ENCODE measurements at regions not wholly inside any gene's neighbourhood (a gene's known extent, or its start where the extent isn't known, plus 50 kb on each side); places are given as distances from the start of the nearest gene placed in this dataset.

GRCh38 chr10:125455431-125455830, 227.5 kb downstream of the TEX36 start:
- Histone ChIP-seq H2AFZ (ENCODE audit: low read depth, low read length) (no peak overlapping the region), H3K36me3 (ENCODE audit: insufficient read depth, low read length) (no peaks in the 10 kb centered on the region), H3K4me3 (ENCODE audit: low read length) (no peak overlapping the region), H3K9me3 (ENCODE audit: low read length) (no peaks in the 10 kb centered on the region), H3K27me3 (ENCODE audit: insufficient read depth, low read length) (peaks cover 3% of the 10 kb centered on the region), H3K4me1 (ENCODE audit: insufficient read depth, low read length) (peaks cover 9% of the 10 kb centered on the region)

- Histone ChIP-seq H2AFZ (ENCODE audit: low read depth, low read length) (no peak overlapping the region), H3K4me1 (ENCODE audit: insufficient read depth, low read length) (peaks cover 9% of the 10 kb centered on the region), H3K27me3 (ENCODE audit: insufficient read depth, low read length) (peaks cover 3% of the 10 kb centered on the region), H3K9me3 (ENCODE audit: low read length) (no peaks in the 10 kb centered on the region), H3K36me3 (ENCODE audit: insufficient read depth, low read length) (no peaks in the 10 kb centered on the region), H3K4me3 (ENCODE audit: low read length) (no peak overlapping the region)
These were observed 231.6 kb downstream of the TEX36 start for GRCh38 chr10:125451319-125451718.

- no peaks in the 10 kb centered on the region for H3K4me1 ChIP-seq (ENCODE audit: insufficient read depth, low read length)
- H3K27me3 ChIP-seq (ENCODE audit: insufficient read depth, low read length): peaks cover 3% of the 10 kb centered on the region
- no peak overlapping the region for H3K4me3 ChIP-seq (ENCODE audit: low read length)
- no peaks in the 10 kb centered on the region for H3K36me3 ChIP-seq (ENCODE audit: insufficient read depth, low read length)
- no peak overlapping the region for H2AFZ ChIP-seq (ENCODE audit: low read depth, low read length)
- H3K9me3 ChIP-seq (ENCODE audit: low read length): no peaks in the 10 kb centered on the region
These were observed 232.7 kb downstream of the TEX36 start for GRCh38 chr10:125450218-125450617.

- Histone ChIP-seq H3K4me1 (ENCODE audit: insufficient read depth, low read length) (no peaks in the 10 kb centered on the region), H3K36me3 (ENCODE audit: insufficient read depth, low read length) (no peaks in the 10 kb centered on the region), H2AFZ (ENCODE audit: low read depth, low read length) (no peak overlapping the region), H3K9me3 (ENCODE audit: low read length) (no peaks in the 10 kb centered on the region), H3K4me3 (ENCODE audit: low read length) (no peak overlapping the region), H3K27me3 (ENCODE audit: insufficient read depth, low read length) (peaks cover 3% of the 10 kb centered on the region)
These were observed 233.4 kb downstream of the TEX36 start for GRCh38 chr10:125449571-125449970.

GRCh38 chr10:125448596-125448995, 234.4 kb downstream of the TEX36 start:
- Histone ChIP-seq H2AFZ (ENCODE audit: low read depth, low read length) (no peak overlapping the region), H3K36me3 (ENCODE audit: insufficient read depth, low read length) (no peaks in the 10 kb centered on the region), H3K9me3 (ENCODE audit: low read length) (no peaks in the 10 kb centered on the region), H3K27me3 (ENCODE audit: insufficient read depth, low read length) (peaks cover 3% of the 10 kb centered on the region), H3K4me3 (ENCODE audit: low read length) (no peak overlapping the region), H3K4me1 (ENCODE audit: insufficient read depth, low read length) (no peaks in the 10 kb centered on the region)

GRCh38 chr10:125444790-125445189, 238.2 kb downstream of the TEX36 start:
- no peaks in the 10 kb centered on the region for H3K27me3 ChIP-seq (ENCODE audit: insufficient read depth, low read length)
- no peaks in the 10 kb centered on the region for H3K4me1 ChIP-seq (ENCODE audit: insufficient read depth, low read length)
- no peak overlapping the region for H3K4me3 ChIP-seq (ENCODE audit: low read length)
- H2AFZ ChIP-seq (ENCODE audit: low read depth, low read length): no peak overlapping the region
- H3K9me3 ChIP-seq (ENCODE audit: low read length): no peaks in the 10 kb centered on the region
- H3K36me3 ChIP-seq (ENCODE audit: insufficient read depth, low read length): no peaks in the 10 kb centered on the region

- Histone ChIP-seq H3K9me3 (ENCODE audit: low read length) (no peaks in the 10 kb centered on the region), H3K4me1 (ENCODE audit: insufficient read depth, low read length) (no peaks in the 10 kb centered on the region)
These were observed 240.0 kb downstream of the TEX36 start for GRCh38 chr10:125442856-125443540.

GRCh38 chr10:125441151-125441550, 241.8 kb downstream of the TEX36 start:
- Histone ChIP-seq H3K9me3 (ENCODE audit: low read length) (no peaks in the 10 kb centered on the region), H3K4me1 (ENCODE audit: insufficient read depth, low read length) (no peaks in the 10 kb centered on the region), H3K4me3 (ENCODE audit: low read length) (no peak overlapping the region), H2AFZ (ENCODE audit: low read depth, low read length) (no peak overlapping the region), H3K27me3 (ENCODE audit: insufficient read depth, low read length) (no peaks in the 10 kb centered on the region), H3K36me3 (ENCODE audit: insufficient read depth, low read length) (no peaks in the 10 kb centered on the region)

More at GRCh38 chr10:125442856-125443540, 240.0 kb downstream of the TEX36 start:
- Histone ChIP-seq H3K4me3 (ENCODE audit: low read length) (no peak overlapping the region), H3K27me3 (ENCODE audit: insufficient read depth, low read length) (no peaks in the 10 kb centered on the region), H2AFZ (ENCODE audit: low read depth, low read length) (no peak overlapping the region), H3K36me3 (ENCODE audit: insufficient read depth, low read length) (no peaks in the 10 kb centered on the region)

GRCh38 chr10:125431149-125431548, 251.8 kb downstream of the TEX36 start:
- Histone ChIP-seq H3K27me3 (ENCODE audit: insufficient read depth, low read length) (no peaks in the 10 kb centered on the region), H3K4me3 (ENCODE audit: low read length) (no peak overlapping the region), H3K36me3 (ENCODE audit: insufficient read depth, low read length) (no peaks in the 10 kb centered on the region), H2AFZ (ENCODE audit: low read depth, low read length) (no peak overlapping the region), H3K9me3 (ENCODE audit: low read length) (no peaks in the 10 kb centered on the region), H3K4me1 (ENCODE audit: insufficient read depth, low read length) (no peaks in the 10 kb centered on the region)

GRCh38 chr10:125428054-125428453, 254.9 kb downstream of the TEX36 start:
- H3K4me1 ChIP-seq (ENCODE audit: insufficient read depth, low read length): no peaks in the 10 kb centered on the region
- no peak overlapping the region for H3K4me3 ChIP-seq (ENCODE audit: low read length)
- H3K36me3 ChIP-seq (ENCODE audit: insufficient read depth, low read length): no peaks in the 10 kb centered on the region
- no peaks in the 10 kb centered on the region for H3K27me3 ChIP-seq (ENCODE audit: insufficient read depth, low read length)
- no peaks in the 10 kb centered on the region for H3K9me3 ChIP-seq (ENCODE audit: low read length)
- no peak overlapping the region for H2AFZ ChIP-seq (ENCODE audit: low read depth, low read length)

- no peaks in the 10 kb centered on the region for H3K36me3 ChIP-seq (ENCODE audit: insufficient read depth, low read length)
- no peaks in the 10 kb centered on the region for H3K4me1 ChIP-seq (ENCODE audit: insufficient read depth, low read length)
- H3K9me3 ChIP-seq (ENCODE audit: low read length): no peaks in the 10 kb centered on the region
- no peak overlapping the region for H3K4me3 ChIP-seq (ENCODE audit: low read length)
- H3K27me3 ChIP-seq (ENCODE audit: insufficient read depth, low read length): no peaks in the 10 kb centered on the region
- H2AFZ ChIP-seq (ENCODE audit: low read depth, low read length): no peak overlapping the region
These were observed 258.6 kb downstream of the TEX36 start for GRCh38 chr10:125424191-125424847.

GRCh38 chr10:125423569-125423968, 259.4 kb downstream of the TEX36 start:
- Histone ChIP-seq H3K4me3 (ENCODE audit: low read length) (no peak overlapping the region), H3K27me3 (ENCODE audit: insufficient read depth, low read length) (no peaks in the 10 kb centered on the region), H3K4me1 (ENCODE audit: insufficient read depth, low read length) (no peaks in the 10 kb centered on the region), H3K36me3 (ENCODE audit: insufficient read depth, low read length) (no peaks in the 10 kb centered on the region), H2AFZ (ENCODE audit: low read depth, low read length) (no peak overlapping the region), H3K9me3 (ENCODE audit: low read length) (no peaks in the 10 kb centered on the region)

- Histone ChIP-seq H3K27me3 (ENCODE audit: insufficient read depth, low read length) (no peaks in the 10 kb centered on the region), H3K4me1 (ENCODE audit: insufficient read depth, low read length) (peaks cover 4% of the 10 kb centered on the region), H3K4me3 (ENCODE audit: low read length) (no peak overlapping the region), H2AFZ (ENCODE audit: low read depth, low read length) (no peak overlapping the region), H3K36me3 (ENCODE audit: insufficient read depth, low read length) (no peaks in the 10 kb centered on the region), H3K9me3 (ENCODE audit: low read length) (no peaks in the 10 kb centered on the region)
These were observed 259.5 kb upstream of the CTBP2 start for GRCh38 chr10:125419831-125420230.
